NCI-H446 (cell line): ENCODE measurements at regions not wholly inside any gene's neighbourhood (a gene's known extent, or its start where the extent isn't known, plus 50 kb on each side); places are given as distances from the start of the nearest gene placed in this dataset.

Experiments
- DNase-seq, 2 experiments: peaks; one replicate each; lab custom pipeline; 2025; lab: John Stamatoyannopoulos, UW

- DNase-seq: no peak
These were observed 124.7 kb upstream of the DST start for GRCh38 chr6:56767435-56767834.

DNA sequence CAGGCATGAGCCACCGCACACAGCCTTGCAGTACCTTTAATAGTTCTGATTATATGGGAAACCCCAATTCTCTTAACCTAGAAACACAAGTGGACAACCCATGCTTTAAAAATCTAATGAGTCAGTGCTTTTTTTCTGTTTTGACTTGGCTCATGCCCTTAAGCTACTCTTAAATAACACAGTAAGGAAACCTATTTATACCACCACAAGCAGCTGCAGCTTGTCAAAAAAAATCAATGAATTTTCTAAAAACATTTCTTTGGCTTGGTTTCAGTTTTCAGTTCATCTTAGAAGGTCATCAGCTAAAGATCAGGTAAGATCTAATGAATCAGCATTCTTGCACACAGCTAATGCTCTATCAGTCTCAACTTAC lies 124.1 kb upstream of the DST start:
- no peak for DNase-seq

- no peak for DNase-seq
These were observed 123.6 kb upstream of the DST start for GRCh38 chr6:56766139-56766805.

DNA sequence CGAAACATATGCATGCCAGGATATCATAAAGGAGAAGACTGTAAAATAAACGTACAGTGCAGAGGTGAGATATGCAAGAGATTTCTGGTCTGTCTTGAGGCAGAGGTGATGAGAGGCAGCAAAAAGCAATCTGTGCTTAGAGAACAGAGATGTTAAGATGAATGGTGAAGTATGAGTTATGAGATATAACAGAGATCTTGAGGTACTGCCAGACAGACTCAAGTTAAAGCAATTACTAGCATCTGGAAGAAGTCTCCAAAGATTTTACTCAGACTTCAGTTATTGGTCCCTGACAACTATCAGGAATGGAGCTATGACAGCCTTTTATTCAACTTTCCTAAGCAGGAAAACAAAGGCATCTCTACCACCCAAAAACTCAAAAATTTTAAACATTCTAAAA lies 122.8 kb upstream of the DST start:
- no peak for DNase-seq

GRCh38 chr6:56764081-56764566 lies 121.4 kb upstream of the DST start:
- peak; percentile 19 to 22 for DNase-seq

GRCh38 chr6:56761651-56762050 lies 119.0 kb upstream of the DST start:
- no peak for DNase-seq

- DNase-seq: no peak
These were observed 118.2 kb upstream of the DST start for GRCh38 chr6:56760842-56761241.

GRCh38 chr6:56759521-56759920 lies 116.8 kb upstream of the DST start:
- DNase-seq: no peak

GRCh38 chr6:56758553-56758952 lies 115.9 kb upstream of the DST start:
- DNase-seq: no peak

- DNase-seq: peak in 1 of 2 experiments; percentile 21
These were observed 115.4 kb upstream of the DST start for GRCh38 chr6:56758120-56758519.

DNA sequence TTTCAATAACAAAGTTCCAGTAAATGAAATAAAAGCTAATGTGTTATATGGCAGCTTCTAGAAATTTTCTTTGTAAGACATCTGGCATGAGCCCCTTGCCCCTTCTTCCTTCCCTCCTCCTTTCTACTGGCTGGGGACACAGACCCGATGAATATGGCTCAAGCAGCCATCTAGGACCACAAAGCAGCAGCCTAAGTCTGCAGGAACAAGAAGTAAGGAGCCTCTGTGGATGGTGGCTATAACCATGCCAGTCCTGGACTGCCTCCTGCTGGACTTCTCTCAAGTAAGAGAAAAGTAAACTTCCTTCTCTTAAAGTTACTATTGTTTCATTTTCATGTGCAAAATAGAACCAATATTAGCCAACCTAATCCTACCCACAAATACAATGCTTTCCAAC lies 114.9 kb upstream of the DST start:
- DNase-seq: peak in 1 of 2 experiments; percentile 40

GRCh38 chr6:56756791-56757587 lies 114.3 kb upstream of the DST start:
- peak; percentile 22 to 53 for DNase-seq

GRCh38 chr6:56756219-56756789 lies 113.6 kb upstream of the DST start:
- no peak for DNase-seq

DNA sequence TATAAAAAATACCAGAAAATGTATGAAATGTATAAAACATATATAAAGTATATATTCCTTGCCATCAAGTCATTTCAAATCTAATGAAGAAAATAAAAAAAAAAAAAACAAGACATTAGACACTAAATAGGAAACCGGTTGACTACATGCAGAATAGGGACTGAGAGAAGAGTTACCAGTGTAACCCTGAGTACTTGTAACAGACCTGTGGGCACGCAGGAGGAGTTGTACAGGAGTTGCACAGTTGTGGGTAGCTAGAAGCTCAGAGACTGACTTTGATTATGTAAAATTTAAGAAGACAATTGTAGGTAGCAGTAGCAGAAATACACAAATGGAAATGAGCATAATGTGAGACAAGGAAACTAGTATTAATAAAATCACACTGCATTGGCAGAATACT lies 112.4 kb upstream of the DST start:
- no peak for DNase-seq

DNA sequence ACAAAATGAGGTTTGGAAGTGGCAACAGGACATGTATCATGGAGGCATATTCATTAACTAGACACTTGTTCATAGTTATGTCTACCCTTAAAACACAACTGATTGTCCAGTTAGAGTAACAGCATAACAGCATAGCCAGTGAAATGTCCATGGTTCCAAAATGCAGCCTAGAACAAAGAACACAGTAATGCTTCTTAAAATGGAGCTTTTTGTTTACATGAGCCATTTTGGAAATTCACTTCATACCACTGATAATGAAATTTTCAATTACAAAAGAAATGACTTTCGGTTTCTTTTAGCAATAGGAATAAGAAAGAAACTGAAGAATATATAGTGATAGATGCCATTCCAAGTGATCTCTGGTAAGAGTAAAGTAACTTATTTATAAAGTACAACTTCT lies 111.1 kb upstream of the DST start:
- no peak for DNase-seq

DNA sequence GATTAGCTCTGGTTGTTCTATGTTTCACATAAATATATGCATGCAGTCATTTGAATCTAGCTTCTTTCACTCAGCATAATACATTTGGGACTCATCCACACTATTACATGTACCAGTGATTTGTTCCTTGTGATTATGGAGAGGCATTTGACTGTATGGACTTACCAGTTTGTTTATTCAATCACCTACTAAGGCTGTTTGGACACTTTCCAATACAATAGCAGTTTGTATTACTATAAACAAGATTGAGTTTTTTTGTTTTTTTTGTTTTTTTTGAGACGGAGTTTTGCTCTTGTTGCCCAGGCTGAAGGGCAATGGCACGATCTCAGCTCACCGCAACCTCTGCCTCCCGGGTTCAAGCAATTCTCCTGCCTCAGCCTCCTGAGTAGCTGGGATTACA lies 109.8 kb upstream of the DST start:
- no peak for DNase-seq

DNA sequence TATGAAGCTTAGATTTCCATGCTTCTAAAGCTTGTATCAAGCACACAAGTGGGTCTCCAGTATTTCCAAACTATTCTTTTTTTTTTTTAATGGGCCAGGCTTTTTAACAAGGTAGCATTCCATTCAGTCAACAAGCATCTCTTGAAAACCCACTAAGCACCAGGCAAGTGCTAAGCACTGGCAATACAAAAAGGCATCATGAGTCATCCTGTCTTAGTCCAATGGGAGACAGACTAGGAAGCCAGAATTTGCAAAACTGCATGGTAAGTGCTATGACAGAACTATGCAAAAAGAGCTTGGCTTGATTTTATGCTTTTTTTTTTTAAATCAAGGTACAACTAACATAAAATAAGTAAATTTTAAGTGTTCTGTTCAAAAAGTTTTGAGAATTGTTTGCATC lies 109.3 kb upstream of the DST start:
- no peak for DNase-seq

- no peak for DNase-seq
These were observed 108.9 kb upstream of the DST start for GRCh38 chr6:56751604-56752003.

- DNase-seq: no peak
These were observed 108.0 kb upstream of the DST start for GRCh38 chr6:56750686-56751085.

- DNase-seq: no peak
These were observed 107.0 kb upstream of the DST start for GRCh38 chr6:56749632-56750151.

GRCh38 chr6:56746767-56747504 lies 104.2 kb upstream of the DST start:
- no peak for DNase-seq

DNA sequence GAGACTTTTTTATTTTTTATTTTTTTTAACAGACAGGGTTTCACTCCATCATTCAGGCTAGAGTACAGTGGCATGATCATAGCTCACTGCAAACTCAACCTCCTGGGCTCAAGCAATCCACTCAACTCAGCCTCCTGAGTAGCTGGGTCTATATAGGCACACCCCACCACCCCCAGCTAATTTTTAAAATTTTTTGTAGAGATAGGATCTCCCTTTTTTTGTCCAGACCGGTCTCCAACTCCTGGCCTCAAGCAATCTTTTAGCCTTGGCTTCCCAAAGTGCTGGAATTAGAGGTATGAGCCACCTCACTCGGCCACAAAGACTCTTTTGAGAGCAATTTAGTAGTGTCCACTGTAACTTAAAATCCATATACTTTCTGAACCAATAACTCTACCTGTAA lies 103.3 kb upstream of the DST start:
- no peak for DNase-seq
